Coronary artery (tissue), 2 donors: ENCODE measurements at regions not wholly inside any gene's neighbourhood (a gene's known extent, or its start where the extent isn't known, plus 50 kb on each side); places are given as distances from the start of the nearest gene placed in this dataset.

Experiments
- DNase-seq: peaks from one replicate; pipeline ENCODE4 v3.0.0-alpha.2; 2017; ENCODE audit warnings: low spot score
- H3K27ac ChIP-seq, 2 donors: fragments of 200-600 bp; sonication (generic); one replicate each; pipeline ENCODE4 v1.5.1; 2016 to 2019
- H3K4me3 ChIP-seq: fragments of 200-600 bp; sonication (generic); 2 replicates; pipeline ENCODE4 v1.5.1; 2016; ENCODE audit warnings: mild to moderate bottlenecking, moderate library complexity
- TF ChIP-seq, protein P1 (sequence below): fragments of 200-600 bp; sonication (generic); IDR thresholded peaks from one replicate; pipeline ENCODE4 v1.5.1; 2019; ENCODE audit warnings: antibody characterized with exemption

- Histone ChIP-seq H3K27ac (no peak overlapping the region), H3K4me3 (no peak overlapping the region)
- DNase-seq, result no peak
- TF ChIP-seq, protein P1, sequence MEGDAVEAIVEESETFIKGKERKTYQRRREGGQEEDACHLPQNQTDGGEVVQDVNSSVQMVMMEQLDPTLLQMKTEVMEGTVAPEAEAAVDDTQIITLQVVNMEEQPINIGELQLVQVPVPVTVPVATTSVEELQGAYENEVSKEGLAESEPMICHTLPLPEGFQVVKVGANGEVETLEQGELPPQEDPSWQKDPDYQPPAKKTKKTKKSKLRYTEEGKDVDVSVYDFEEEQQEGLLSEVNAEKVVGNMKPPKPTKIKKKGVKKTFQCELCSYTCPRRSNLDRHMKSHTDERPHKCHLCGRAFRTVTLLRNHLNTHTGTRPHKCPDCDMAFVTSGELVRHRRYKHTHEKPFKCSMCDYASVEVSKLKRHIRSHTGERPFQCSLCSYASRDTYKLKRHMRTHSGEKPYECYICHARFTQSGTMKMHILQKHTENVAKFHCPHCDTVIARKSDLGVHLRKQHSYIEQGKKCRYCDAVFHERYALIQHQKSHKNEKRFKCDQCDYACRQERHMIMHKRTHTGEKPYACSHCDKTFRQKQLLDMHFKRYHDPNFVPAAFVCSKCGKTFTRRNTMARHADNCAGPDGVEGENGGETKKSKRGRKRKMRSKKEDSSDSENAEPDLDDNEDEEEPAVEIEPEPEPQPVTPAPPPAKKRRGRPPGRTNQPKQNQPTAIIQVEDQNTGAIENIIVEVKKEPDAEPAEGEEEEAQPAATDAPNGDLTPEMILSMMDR, result no peak
Measured at GRCh38 chr7:118648002-118648401, 423.5 kb downstream of the ANKRD7 start.

DNA sequence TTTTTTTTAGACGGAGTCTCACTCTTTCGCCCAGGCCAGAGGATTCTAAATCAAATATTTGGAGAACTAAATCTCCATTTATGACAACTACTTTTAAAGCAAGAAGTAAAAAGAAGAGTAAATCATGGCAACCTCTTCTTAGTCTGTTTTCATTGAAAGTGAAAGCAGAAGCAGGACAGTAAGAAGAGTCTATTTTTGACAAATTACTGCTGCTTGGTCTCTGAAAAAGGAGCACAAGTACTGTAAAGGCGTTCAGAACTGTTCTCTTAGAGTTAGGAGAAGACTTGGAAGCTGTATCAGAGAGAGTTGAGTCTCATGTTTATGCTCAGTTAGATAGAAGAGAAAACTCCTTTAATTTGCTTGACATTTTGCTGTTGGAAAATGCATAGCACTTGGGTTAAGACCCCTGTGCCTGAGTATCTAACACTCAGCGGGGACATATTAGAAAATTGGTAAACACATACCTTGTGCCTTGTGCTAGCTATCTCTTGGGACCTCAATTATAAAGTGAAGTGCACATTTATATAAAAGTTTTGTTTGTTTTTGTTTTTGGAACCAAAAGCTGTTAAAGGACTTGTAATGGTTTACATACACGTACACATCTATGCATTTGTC is 433.0 kb downstream of the ANKRD7 start:
- Histone ChIP-seq H3K27ac (no peak overlapping the region), H3K4me3 (no peak overlapping the region)
- TF ChIP-seq, protein P1, result no peak
- DNase-seq, result no peak

DNA sequence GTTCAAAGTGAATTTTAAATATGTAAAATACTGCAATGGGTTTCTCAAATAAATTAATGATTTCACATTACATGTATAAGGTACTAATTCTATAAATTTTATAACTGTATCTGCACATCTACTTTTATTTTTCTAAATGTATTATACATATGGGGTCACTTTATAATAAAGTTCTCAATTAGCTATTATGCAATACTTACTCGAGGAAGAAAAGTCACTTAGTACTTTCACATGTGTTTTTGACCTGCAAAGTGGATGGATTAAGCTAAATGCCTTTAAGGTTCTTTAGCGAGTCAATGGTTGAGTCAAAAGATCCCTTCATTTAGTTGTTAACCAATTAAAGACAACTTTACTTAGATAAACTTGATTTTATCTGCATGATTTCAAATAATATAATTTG is 437.8 kb downstream of the ANKRD7 start:
- TF ChIP-seq, protein P1, result no peak
- no peak for DNase-seq
- no peak overlapping the region for H3K4me3 ChIP-seq
- no peak overlapping the region for H3K27ac ChIP-seq

DNA sequence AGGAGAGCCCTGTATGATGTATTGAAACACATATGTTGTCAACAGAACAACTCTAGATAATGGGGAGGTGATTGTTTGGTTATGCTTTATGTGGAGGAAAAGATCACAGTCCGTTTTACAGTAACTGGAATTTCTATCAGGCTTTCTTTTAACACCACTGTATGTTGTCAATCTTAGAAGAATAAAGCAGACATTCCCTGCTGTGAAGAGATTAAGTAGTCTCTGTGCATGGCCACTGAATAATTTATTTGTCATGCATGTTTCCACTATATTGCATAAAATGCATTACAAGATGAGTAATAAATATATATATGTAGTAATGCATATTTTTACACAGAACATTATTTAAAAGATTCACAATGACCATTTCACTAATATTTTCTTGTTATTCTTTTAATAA is 440.0 kb downstream of the ANKRD7 start:
- Histone ChIP-seq H3K4me3 (no peak overlapping the region), H3K27ac (no peak overlapping the region)
- DNase-seq, result no peak
- TF ChIP-seq, protein P1, result no peak

DNA sequence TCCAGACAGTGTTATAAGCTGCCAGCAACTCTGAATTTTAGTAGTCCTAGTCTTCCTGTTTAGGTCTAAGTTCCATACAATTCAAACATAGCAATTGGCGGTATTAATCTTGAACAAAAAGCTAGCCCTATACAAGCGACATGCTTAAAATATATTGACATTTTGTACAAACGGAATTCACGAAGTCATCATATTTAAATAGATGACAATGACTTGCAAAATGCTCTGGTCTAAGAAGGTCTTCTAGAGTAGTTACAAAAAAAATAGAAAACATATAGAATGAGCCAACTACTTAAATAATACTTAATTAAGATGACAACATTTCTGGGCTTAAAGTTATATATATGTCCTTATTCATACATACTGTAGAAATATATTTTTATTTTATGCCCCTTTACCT is 446.6 kb downstream of the ANKRD7 start:
- no peak for DNase-seq
- TF ChIP-seq, protein P1, result no peak
- Histone ChIP-seq H3K27ac (no peak overlapping the region), H3K4me3 (no peak overlapping the region)

DNA sequence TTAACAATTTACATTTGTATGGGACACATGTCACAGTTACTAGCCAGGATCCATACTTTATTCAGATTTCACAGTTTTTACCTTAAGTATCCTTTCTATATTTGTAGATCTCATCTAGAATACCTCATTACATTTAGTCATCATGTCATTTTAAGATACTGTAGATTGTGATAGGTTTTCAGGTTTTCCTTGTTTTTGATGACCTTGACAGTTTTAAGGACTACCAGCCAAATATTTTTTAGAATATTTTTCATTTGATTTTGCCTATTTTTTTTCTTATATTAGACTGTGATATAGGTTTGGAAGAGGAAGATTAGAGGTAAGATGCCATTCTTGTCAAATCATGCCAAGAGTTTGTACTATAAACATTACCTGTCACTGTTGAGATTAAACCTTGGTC is 460.3 kb downstream of the ANKRD7 start:
- no peak for DNase-seq
- TF ChIP-seq, protein P1, result no peak
- Histone ChIP-seq H3K4me3 (no peak overlapping the region), H3K27ac (no peak overlapping the region)

- Histone ChIP-seq H3K4me3 (no peak overlapping the region), H3K27ac (no peak overlapping the region)
- DNase-seq, result no peak
- TF ChIP-seq, protein P1, result no peak
Measured at GRCh38 chr7:118689403-118689802, 464.9 kb downstream of the ANKRD7 start.
